NAMALWA (cell line): ENCODE measurements at regions not wholly inside any gene's neighbourhood (a gene's known extent, or its start where the extent isn't known, plus 50 kb on each side); places are given as distances from the start of the nearest gene placed in this dataset.
A peak's percentile ranks its signal among the peaks of the same experiment; 100 is the strongest.

Experiments used
- DNase-seq: peaks from one replicate; pipeline ENCODE4 v3.0.0-alpha.2; 2015; ENCODE audit warnings: low spot score

- peak; percentile 44 for DNase-seq
These were observed 63.9 kb upstream of the AHR start for GRCh38 chr7:17234398-17235031.

DNA sequence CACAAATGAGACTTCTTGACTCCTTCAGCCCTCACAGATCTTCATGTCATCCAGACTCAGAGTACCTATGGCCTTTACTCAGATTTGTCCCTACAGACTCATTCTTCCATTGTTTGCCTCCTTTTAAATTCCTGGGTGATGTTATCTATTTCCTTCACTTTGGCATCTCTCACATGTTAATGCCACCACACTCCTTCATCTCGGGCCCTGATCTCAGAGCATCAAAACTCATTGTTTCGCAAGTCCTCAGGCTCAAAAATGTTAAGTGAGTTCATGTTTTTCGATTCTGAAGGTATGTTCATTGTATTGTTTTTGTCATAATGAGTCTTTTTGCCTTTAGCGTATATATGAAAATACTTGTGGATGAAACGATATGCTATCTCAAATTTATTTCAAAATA, 62.3 kb upstream of the AHR start:
- no peak for DNase-seq

DNA sequence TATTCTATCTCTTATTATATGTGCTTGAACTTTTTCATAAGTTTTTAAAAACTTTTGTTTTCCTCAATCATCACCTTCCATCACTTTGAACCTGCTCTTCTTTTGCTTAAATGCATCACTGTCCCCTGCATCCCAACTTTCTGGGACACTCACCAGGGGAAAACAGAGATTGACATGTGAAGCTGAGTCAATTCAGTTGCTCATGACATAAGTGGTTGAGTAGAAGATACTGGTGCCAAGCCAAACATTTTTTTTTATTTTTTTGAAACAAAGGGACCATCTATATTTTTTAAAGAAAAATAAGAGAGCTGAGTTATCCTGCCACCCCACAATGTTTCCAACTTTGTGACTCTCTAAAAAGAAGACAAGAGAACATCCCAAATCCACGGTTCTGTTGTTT, 61.8 kb upstream of the AHR start:
- DNase-seq: no peak

DNA sequence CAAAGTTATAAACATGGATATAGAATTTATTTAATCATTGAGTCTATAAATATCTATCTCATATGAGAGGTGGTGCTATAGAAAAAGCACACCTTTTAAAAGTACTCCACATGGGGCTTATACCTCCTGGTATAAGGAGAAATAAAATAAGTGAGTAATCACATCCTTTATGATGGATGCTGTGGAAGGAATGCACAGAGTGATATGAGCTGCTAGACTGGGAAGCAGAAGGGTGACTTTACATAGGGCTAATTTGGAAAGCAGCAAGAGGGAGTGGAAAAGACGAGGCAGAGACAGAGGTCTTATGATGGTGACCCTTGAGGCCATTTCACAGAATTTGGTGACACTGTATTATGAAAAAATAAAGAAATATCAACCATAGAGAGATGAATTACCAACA, 59.4 kb upstream of the AHR start:
- DNase-seq: no peak

DNA sequence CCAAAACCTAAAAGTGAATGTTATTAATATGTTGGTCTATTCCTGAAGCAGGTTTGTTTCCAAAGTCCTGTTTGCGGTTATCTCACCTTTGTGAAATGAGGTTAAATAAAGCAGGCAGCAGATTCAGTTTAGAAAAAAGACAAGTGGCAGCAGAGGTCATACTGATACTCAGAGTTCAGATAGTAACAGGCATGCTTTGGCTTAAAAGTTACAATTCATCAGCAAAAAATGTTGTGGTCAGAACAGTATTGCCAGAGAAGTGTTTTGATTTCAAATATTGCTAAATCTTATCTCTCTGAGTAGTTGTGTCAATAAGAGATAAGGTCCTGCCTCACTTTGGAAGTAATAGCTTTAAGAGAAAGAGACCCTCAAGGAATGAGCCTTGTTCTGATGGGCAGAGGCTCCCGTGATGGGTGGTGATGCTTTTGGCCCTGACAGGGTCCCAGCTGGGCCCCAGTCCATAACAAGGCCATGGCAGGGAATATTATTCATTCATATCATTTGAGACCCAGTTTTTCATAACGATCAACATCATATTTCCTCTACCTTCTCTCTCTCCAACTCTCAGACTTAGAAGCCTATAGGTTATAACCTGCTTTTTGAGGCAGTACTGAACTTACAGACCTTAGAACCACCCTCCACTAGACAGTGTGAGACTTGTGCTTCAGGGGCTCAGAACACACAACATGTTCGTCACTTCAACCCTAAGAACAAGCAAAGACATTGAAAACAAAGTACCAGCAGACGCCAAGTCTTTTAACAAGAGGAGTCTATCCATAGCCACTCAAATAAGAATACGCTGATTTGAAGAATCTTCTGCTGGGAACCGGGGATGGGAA, 58.5 kb upstream of the AHR start:
- no peak for DNase-seq

DNA sequence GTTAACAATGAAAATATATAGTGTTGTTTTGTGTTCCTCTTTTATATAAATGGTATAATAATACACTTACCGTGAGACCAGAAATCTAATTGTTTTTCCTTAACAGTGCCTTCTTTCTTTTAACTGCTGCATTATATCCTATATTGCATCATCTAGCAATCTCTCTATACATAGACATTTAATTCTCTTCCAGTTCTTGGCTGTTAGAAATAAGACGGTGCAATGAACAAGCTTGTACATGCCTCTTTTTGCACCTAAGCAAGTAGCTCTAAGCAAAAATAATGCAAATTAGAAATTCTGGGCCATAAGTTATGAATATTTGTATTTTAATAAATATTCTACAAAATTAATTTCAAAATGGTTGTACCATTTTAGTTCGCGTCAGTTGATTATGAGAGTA, 55.9 kb upstream of the AHR start:
- DNase-seq: no peak

- no peak for DNase-seq
These were observed 53.7 kb upstream of the AHR start for GRCh38 chr7:17244786-17245185.

- DNase-seq: no peak
These were observed 51.1 kb upstream of the AHR start for GRCh38 chr7:17247357-17247756.

DNA sequence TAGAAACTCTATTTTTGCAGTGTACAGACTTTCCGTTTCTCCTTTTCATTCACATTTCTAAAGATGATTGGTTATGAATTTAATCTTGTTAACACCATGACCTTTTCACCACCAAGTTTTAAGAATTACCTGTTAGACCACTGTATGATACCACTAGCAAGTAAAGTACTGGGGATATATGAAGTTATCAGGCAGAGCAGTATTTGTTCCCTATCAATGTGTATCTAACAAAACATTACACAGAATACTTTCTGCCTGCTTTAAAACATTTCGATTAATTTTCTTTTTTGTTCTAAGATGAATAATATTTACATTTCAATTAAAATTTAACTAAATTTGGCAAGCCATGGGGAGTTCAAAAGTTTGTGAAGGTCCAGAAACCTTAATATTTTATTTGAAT, 49.9 kb upstream of the AHR start:
- DNase-seq: no peak
